H1 (cell line): ENCODE measurements at regions not wholly inside any gene's neighbourhood (a gene's known extent, or its start where the extent isn't known, plus 50 kb on each side); places are given as distances from the start of the nearest gene placed in this dataset.

Source experiments
- CBX5 ChIP-seq: fragments of 300-800, 300-1000 bp; sonication (generic); IDR thresholded peaks from 2 replicates; pipeline ENCODE4 v1.7.1; 2016; ENCODE audit warnings: antibody characterized with exemption, low read length, low read depth
- POLR2A ChIP-seq, 2 experiments: IDR thresholded peaks; 1 replicate in 1 of 2; 2 replicates in 1 of 2; pipeline ENCODE4 v1.6.1; 2011; ENCODE audit warnings: low read depth in 2 of 2, low read length in 2 of 2, mild to moderate bottlenecking in 2 of 2; ENCODE audit errors: control extremely low read depth in 1 of 2

DNA sequence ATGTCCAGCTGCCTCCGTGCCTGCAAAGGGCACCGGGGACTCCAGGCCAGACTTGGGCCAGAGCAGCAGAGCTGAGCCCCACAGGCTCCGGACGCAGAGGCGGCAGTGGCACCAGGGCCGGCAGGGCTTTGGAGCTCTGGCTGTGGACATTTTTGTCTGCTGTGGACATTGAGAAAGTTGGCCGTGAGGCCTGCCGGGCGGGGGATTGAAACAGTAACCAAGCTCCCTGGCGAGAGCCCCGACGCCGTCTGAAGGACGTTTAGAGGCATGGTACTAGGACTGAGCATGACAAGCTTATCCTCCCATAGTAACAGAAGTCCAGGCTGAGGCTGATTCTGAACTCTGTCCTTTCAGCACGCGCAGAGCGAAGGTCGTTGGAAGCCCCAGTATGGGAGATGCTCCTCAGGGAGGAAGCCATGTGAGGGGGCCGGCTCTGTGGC, 323.8 kb downstream of the AMY1C start:
- TF ChIP-seq CBX5 (no peak), POLR2A (IDR thresholded peaks at IDR 0.05; ENCODE audit: control extremely low read depth in 1 of 2, low read depth in 2 of 2, low read length in 2 of 2) (no peak)
